GM18867 (cell line): ENCODE measurements at regions not wholly inside any gene's neighbourhood (a gene's known extent, or its start where the extent isn't known, plus 50 kb on each side); places are given as distances from the start of the nearest gene placed in this dataset.

ENCODE experiments used
- ATAC-seq: cut with Tn5 transposase; IDR thresholded peaks from one replicate; pipeline ENCODE4 v1.9.1; 2021; ENCODE audit warnings: mild to moderate bottlenecking, moderate library complexity; ENCODE audit not compliant: unreplicated experiment

- no peak for ATAC-seq
Observed at GRCh38 chr5:8136271-8136670, 267.3 kb downstream of the MTRR start.

GRCh38 chr5:8137941-8138550 lies 269.1 kb downstream of the MTRR start:
- ATAC-seq = no peak

GRCh38 chr5:8138884-8139283 lies 269.9 kb downstream of the MTRR start:
- no peak for ATAC-seq

- no peak for ATAC-seq
Observed at GRCh38 chr5:8150791-8151190, 281.8 kb downstream of the MTRR start.

GRCh38 chr5:8156706-8157105 lies 287.8 kb downstream of the MTRR start:
- no peak for ATAC-seq

GRCh38 chr5:8157320-8157822 lies 288.4 kb downstream of the MTRR start:
- ATAC-seq = no peak

GRCh38 chr5:8176101-8176693 lies 307.2 kb downstream of the MTRR start:
- ATAC-seq = no peak

- ATAC-seq = peak; percentile 97
Observed at GRCh38 chr5:8184455-8185063, 315.6 kb downstream of the MTRR start.

GRCh38 chr5:8185852-8186251 lies 316.9 kb downstream of the MTRR start:
- no peak for ATAC-seq

GRCh38 chr5:8188874-8189565 lies 320.1 kb downstream of the MTRR start:
- ATAC-seq = no peak

GRCh38 chr5:8192840-8193239 lies 323.9 kb downstream of the MTRR start:
- no peak for ATAC-seq

- no peak for ATAC-seq
Observed at GRCh38 chr5:8196061-8196460, 327.1 kb downstream of the MTRR start.

- ATAC-seq = no peak
Observed at GRCh38 chr5:8208307-8208706, 339.4 kb downstream of the MTRR start.

- ATAC-seq = no peak
Observed at GRCh38 chr5:8209500-8209899, 340.6 kb downstream of the MTRR start.

- no peak for ATAC-seq
Observed at GRCh38 chr5:8213701-8214240, 344.8 kb downstream of the MTRR start.

GRCh38 chr5:8216921-8217320 lies 348.0 kb downstream of the MTRR start:
- ATAC-seq = no peak

- ATAC-seq = no peak
Observed at GRCh38 chr5:8226148-8226547, 357.2 kb downstream of the MTRR start.

- no peak for ATAC-seq
Observed at GRCh38 chr5:8227112-8227511, 358.2 kb downstream of the MTRR start.

- no peak for ATAC-seq
Observed at GRCh38 chr5:8229551-8229950, 360.6 kb downstream of the MTRR start.

- ATAC-seq = no peak
Observed at GRCh38 chr5:8230868-8231267, 361.9 kb downstream of the MTRR start.

GRCh38 chr5:8233479-8233878 lies 364.5 kb downstream of the MTRR start:
- ATAC-seq = no peak
